Myocyte (in vitro differentiated cells): ENCODE measurements at regions not wholly inside any gene's neighbourhood (a gene's known extent, or its start where the extent isn't known, plus 50 kb on each side); places are given as distances from the start of the nearest gene placed in this dataset.
"Not testable (repeated sequence)": the region's sequence is repeated elsewhere in the genome, so short reads cannot be mapped to it uniquely, and the experiment has no call there.

ENCODE experiments used
- DNase-seq: peaks from one replicate; pipeline ENCODE4 v3.0.0-alpha.2; 2012; ENCODE audit warnings: low read depth

GRCh38 chr20:52331655-52332054, 140.1 kb upstream of the ZFP64 start:
- no peak for DNase-seq

GRCh38 chr20:52321396-52321795, 129.8 kb upstream of the ZFP64 start:
- no peak for DNase-seq

GRCh38 chr20:52318651-52319050, 127.1 kb upstream of the ZFP64 start:
- DNase-seq, result no peak

GRCh38 chr20:52313341-52313963, 121.9 kb upstream of the ZFP64 start:
- peak; percentile 49 for DNase-seq

GRCh38 chr20:52312132-52312729, 120.7 kb upstream of the ZFP64 start:
- DNase-seq, result peak; percentile 78

- DNase-seq, result no peak
These were observed 119.7 kb upstream of the ZFP64 start for GRCh38 chr20:52311209-52311794.

- DNase-seq, result no peak
These were observed 117.6 kb upstream of the ZFP64 start for GRCh38 chr20:52309181-52309580.

GRCh38 chr20:52306477-52306876, 114.9 kb upstream of the ZFP64 start:
- no peak for DNase-seq

- no peak for DNase-seq
These were observed 114.3 kb upstream of the ZFP64 start for GRCh38 chr20:52305858-52306257.

- DNase-seq, result no peak
These were observed 113.6 kb upstream of the ZFP64 start for GRCh38 chr20:52305024-52305645.

- peak; percentile 6 for DNase-seq
These were observed 111.8 kb upstream of the ZFP64 start for GRCh38 chr20:52303281-52303950.

- no peak for DNase-seq
These were observed 111.2 kb upstream of the ZFP64 start for GRCh38 chr20:52302736-52303135.

- DNase-seq, result not testable (repeated sequence)
These were observed 110.5 kb upstream of the ZFP64 start for GRCh38 chr20:52302051-52302450.

- DNase-seq, result no peak
These were observed 104.0 kb upstream of the ZFP64 start for GRCh38 chr20:52295556-52295955.

GRCh38 chr20:52294106-52294628, 102.6 kb upstream of the ZFP64 start:
- DNase-seq, result no peak

- no peak for DNase-seq
These were observed 99.5 kb upstream of the ZFP64 start for GRCh38 chr20:52291109-52291508.

GRCh38 chr20:52290569-52290968, 99.0 kb upstream of the ZFP64 start:
- no peak for DNase-seq

- DNase-seq, result no peak
These were observed 98.5 kb upstream of the ZFP64 start for GRCh38 chr20:52289956-52290565.

GRCh38 chr20:52280407-52280806, 88.8 kb upstream of the ZFP64 start:
- DNase-seq, result no peak

- DNase-seq, result no peak
These were observed 88.1 kb upstream of the ZFP64 start for GRCh38 chr20:52279706-52280105.

- DNase-seq, result no peak
These were observed 83.7 kb upstream of the ZFP64 start for GRCh38 chr20:52275181-52275691.
